ENCODE measurements at regions not wholly inside any gene's neighbourhood (a gene's known extent, or its start where the extent isn't known, plus 50 kb on each side); places are given as distances from the start of the nearest gene placed in this dataset.
"Not testable (repeated sequence)": the region's sequence is repeated elsewhere in the genome, so short reads cannot be mapped to it uniquely, and the experiment has no call there.

GRCh38 chr3:194867270-194867983, 181.7 kb downstream of the FAM43A start:
- DNase-seq (ENCODE audit: low read depth in 2 of 2), result no peak

GRCh38 chr3:194868831-194869230, 183.1 kb downstream of the FAM43A start:
- DNase-seq (ENCODE audit: low read depth in 2 of 2), result no peak

GRCh38 chr3:194869482-194870169, 183.9 kb downstream of the FAM43A start:
- no peak for DNase-seq (ENCODE audit: low read depth in 2 of 2)

DNA sequence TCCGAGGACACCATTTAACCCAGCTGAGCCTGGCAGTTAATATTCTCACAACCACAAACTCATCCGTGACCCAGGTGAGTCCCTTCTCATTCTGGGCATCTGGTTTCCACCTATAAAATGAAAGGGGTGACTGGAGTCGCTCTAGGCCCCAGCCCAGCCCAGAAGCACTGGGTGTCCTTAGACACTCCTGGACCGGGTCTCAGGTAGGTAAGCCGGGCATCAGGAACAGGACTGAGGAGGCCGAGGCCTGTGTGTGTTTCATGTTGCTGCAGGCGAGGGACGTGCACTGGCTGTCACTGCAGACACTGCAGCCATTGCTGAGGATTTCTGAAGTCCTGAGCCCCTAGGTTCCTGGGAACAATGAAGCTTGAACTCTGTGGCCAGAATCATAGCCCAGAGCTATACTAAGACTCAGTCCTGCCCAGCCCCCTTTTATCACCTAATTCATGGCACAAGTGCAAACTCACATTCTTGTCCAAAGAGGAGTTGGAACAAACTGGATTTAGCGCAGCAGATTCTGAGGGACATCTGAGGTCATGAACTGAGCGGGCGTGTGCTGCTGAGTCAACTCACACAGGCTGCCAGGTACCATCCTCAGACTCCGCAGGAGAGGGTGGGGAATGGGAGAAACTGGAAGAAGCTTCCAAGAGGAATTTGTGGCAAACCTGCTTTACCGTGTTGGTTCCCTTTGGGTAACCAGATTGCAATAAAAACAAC, 184.9 kb downstream of the FAM43A start:
- DNase-seq (ENCODE audit: low read depth in 2 of 2), result no peak

GRCh38 chr3:194871143-194871863, 185.6 kb downstream of the FAM43A start:
- DNase-seq (ENCODE audit: low read depth in 2 of 2), result no peak

GRCh38 chr3:194871864-194872668, 186.4 kb downstream of the FAM43A start:
- DNase-seq (ENCODE audit: low read depth in 2 of 2), result no peak

GRCh38 chr3:194872669-194872977, 186.9 kb downstream of the FAM43A start:
- no peak for DNase-seq (ENCODE audit: low read depth in 2 of 2)

DNA sequence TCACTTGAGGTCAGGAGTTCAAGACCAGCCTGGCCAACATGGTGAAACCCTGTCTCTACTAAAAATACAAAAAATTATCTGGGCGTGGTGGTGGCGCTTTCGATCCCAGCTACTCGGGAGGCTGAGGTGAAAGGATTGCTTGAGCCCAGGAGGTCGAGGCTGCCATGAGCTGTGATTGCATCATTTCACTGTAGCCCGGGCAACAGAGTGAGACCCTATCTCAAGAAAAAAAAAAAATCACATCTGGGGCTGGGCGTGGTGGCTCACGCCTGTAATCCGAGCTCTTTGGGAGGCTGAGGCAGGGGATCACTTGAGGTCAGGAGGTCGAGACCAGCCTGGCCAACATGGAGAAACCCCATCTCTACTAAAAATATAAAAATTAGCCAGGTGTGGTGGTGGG, 187.8 kb downstream of the FAM43A start:
- DNase-seq (ENCODE audit: low read depth in 2 of 2), result not testable (repeated sequence)

DNA sequence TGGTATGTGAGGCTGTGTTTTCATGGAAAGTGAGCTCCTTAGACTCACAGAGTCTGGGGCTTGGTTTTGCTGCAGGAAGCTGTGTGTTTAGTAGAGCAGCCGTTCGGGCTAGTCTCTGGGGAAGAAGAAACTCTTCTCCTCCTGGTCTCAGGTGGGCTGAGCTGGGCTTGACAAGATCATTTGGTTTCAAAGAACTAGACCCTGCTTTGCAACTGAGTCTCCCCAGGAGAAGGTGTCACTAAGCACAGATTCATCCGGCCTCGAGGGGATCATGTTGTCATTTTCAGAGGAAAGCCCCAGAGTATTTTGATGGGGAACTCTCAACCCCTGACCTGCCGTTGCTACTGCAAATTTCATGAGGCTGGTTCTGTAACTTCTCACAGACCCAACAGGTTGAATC, 188.5 kb downstream of the FAM43A start:
- no peak for DNase-seq (ENCODE audit: low read depth in 2 of 2)

GRCh38 chr3:194874783-194875182, 189.1 kb downstream of the FAM43A start:
- DNase-seq (ENCODE audit: low read depth in 2 of 2), result no peak

- DNase-seq (ENCODE audit: low read depth in 2 of 2), result no peak
These were observed 190.1 kb downstream of the FAM43A start for GRCh38 chr3:194875581-194876402.

GRCh38 chr3:194876403-194877095, 190.9 kb downstream of the FAM43A start:
- no peak for DNase-seq (ENCODE audit: low read depth in 2 of 2)

DNA sequence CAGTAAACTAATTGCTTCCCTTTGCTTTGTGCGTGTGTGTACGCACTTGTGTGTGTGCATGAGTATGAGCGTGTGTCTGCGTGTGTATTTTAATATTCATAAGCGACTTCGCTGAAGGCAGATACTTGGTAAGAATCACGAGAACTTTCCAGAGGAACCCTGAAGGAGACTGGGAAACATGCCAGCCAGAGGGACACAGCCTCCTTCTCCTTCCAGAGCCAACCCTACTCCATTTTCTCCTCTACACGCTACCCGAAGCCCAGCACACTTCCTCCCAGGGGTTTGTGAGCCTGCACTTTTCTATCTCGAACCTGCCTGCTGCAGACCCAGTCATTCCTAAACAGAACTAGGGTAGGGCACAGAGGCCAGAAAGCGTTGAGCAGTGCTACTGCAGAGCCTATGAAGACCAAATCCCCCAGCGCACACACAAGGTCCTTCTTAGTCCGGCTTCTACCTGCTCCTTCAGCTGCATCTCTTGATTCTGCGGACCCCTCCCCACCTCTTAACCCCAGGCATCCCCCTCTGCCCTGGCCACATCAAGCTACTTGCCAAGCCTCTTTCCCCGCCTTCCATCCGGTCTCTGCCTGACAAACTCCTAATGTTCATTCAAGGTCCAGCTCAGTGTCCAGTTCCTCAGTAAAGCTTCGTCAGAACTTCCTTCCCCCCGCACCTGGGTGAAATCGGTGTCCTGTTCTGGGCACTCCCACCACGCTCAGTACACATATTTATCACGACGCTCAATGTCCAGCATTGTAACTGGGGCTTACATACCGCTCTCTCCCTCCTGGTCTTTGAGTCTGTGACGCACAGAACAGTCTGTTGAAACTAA, 191.8 kb downstream of the FAM43A start:
- no peak for DNase-seq (ENCODE audit: low read depth in 2 of 2)

- no peak for DNase-seq (ENCODE audit: low read depth in 2 of 2)
These were observed 193.6 kb downstream of the FAM43A start for GRCh38 chr3:194879126-194879877.

GRCh38 chr3:194879991-194880939, 194.6 kb downstream of the FAM43A start:
- no peak for DNase-seq (ENCODE audit: low read depth in 2 of 2)

DNA sequence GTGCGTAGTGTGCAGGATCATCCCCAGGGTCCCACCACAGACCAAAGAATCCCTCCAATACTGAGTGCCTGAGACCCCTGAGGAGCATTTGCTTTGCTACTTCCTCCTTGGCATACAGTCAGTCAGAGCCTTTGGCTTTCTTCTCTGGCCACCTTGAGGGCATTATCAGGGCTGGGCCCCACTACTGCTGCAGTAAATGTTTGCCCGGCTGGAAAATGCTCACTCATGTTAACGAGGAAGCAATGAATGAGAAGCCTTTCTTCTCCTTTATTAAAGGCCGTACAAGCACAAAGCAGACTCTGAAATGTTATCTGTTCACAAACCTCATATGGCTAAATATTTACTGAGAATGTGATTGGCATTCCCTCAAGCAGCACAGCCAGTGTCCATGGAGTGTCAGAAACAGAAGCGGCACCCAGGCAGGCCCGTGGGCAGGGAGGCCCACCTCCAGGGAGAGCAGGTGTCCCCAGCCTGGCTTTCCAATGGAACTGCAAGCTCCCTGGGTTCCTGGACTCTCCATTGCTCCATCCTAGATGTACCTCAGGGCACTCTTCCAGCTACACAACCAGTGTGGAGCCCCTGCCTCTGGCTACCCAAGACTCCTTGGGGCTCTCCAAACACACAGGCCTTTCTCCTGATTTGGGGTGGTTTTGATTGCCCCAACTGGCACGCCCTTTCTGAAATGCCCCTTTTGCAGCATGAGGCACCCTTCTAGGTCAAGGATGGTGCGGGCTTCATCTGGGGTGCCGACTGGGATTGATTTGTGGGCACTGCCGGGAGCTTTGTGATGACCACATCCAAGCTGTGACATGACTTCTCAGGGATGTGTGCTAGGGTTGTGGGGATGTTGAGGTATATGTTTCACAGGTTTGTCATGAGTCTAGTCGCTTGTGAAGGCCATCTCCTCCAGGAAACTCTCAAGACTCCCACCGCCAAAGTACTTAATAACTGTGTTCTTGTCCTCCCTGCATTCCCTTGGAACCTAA, 195.6 kb downstream of the FAM43A start:
- DNase-seq (ENCODE audit: low read depth in 2 of 2), result no peak

All from stimulated activated CD4-positive, alpha-beta T cell treated with anti-CD3 and anti-CD28 coated beads, Interleukin-1b, Interleukin-23, amount 100 ng/mL, for 1 hour (primary cell).